ENCODE measurements at regions not wholly inside any gene's neighbourhood (a gene's known extent, or its start where the extent isn't known, plus 50 kb on each side); places are given as distances from the start of the nearest gene placed in this dataset.

- TF ChIP-seq CTCF (IDR thresholded peaks at IDR 0.05), result no peak
- TF ChIP-seq POLR2A (IDR thresholded peaks at IDR 0.05), result no peak
These were observed 78.1 kb upstream of the TBX20 start for GRCh38 chr7:35331730-35332678.
